HG02623 (cell line): ENCODE measurements at regions not wholly inside any gene's neighbourhood (a gene's known extent, or its start where the extent isn't known, plus 50 kb on each side); places are given as distances from the start of the nearest gene placed in this dataset.

Source experiments
- ATAC-seq: cut with Tn5 transposase; IDR thresholded peaks from one replicate; pipeline ENCODE4 v1.9.1; 2021; ENCODE audit warnings: moderate library complexity; ENCODE audit not compliant: unreplicated experiment

- ATAC-seq = no peak
These were observed 306.5 kb downstream of the SQOR start for GRCh38 chr15:45941367-45941766.

GRCh38 chr15:45943240-45943639, 308.4 kb downstream of the SQOR start:
- no peak for ATAC-seq

GRCh38 chr15:45946111-45946510, 311.3 kb downstream of the SQOR start:
- ATAC-seq = no peak

- no peak for ATAC-seq
These were observed 313.4 kb downstream of the SQOR start for GRCh38 chr15:45948181-45948621.

GRCh38 chr15:45958924-45959323, 324.1 kb downstream of the SQOR start:
- ATAC-seq = no peak

GRCh38 chr15:45962733-45963132, 327.9 kb downstream of the SQOR start:
- no peak for ATAC-seq

- no peak for ATAC-seq
These were observed 335.7 kb downstream of the SQOR start for GRCh38 chr15:45970542-45970941.

GRCh38 chr15:45980366-45980765, 345.5 kb downstream of the SQOR start:
- no peak for ATAC-seq

GRCh38 chr15:45981625-45982024, 346.8 kb downstream of the SQOR start:
- no peak for ATAC-seq

- no peak for ATAC-seq
These were observed 357.0 kb downstream of the SQOR start for GRCh38 chr15:45991863-45992262.

GRCh38 chr15:45993072-45993471, 358.2 kb downstream of the SQOR start:
- ATAC-seq = no peak

GRCh38 chr15:45993508-45993907, 358.7 kb downstream of the SQOR start:
- ATAC-seq = no peak

GRCh38 chr15:45995800-45996199, 361.0 kb downstream of the SQOR start:
- no peak for ATAC-seq

- ATAC-seq = no peak
These were observed 379.7 kb downstream of the SQOR start for GRCh38 chr15:46014532-46014931.

GRCh38 chr15:46034755-46035154, 399.9 kb downstream of the SQOR start:
- no peak for ATAC-seq

- ATAC-seq = no peak
These were observed 404.9 kb downstream of the SQOR start for GRCh38 chr15:46039703-46040102.

- ATAC-seq = no peak
These were observed 407.1 kb downstream of the SQOR start for GRCh38 chr15:46041905-46042304.

GRCh38 chr15:46059921-46060594, 425.2 kb downstream of the SQOR start:
- ATAC-seq = no peak

- no peak for ATAC-seq
These were observed 426.2 kb downstream of the SQOR start for GRCh38 chr15:46061002-46061401.

GRCh38 chr15:46077220-46077619, 442.4 kb downstream of the SQOR start:
- no peak for ATAC-seq

GRCh38 chr15:46079046-46079445, 444.2 kb downstream of the SQOR start:
- no peak for ATAC-seq

GRCh38 chr15:46080016-46080415, 445.2 kb downstream of the SQOR start:
- no peak for ATAC-seq
